ENCODE measurements at regions not wholly inside any gene's neighbourhood (a gene's known extent, or its start where the extent isn't known, plus 50 kb on each side); places are given as distances from the start of the nearest gene placed in this dataset.

- TF ChIP-seq, protein P1, sequence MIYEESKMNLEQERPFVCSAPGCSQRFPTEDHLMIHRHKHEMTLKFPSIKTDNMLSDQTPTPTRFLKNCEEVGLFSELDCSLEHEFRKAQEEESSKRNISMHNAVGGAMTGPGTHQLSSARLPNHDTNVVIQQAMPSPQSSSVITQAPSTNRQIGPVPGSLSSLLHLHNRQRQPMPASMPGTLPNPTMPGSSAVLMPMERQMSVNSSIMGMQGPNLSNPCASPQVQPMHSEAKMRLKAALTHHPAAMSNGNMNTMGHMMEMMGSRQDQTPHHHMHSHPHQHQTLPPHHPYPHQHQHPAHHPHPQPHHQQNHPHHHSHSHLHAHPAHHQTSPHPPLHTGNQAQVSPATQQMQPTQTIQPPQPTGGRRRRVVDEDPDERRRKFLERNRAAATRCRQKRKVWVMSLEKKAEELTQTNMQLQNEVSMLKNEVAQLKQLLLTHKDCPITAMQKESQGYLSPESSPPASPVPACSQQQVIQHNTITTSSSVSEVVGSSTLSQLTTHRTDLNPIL (CRISPR knock-in tag; IDR thresholded peaks at IDR 0.05; ENCODE audit: low read depth), result no peak
- TF ChIP-seq ZFP3 (CRISPR knock-in tag; IDR thresholded peaks at IDR 0.05) (no peak), PPARA (CRISPR knock-in tag; IDR thresholded peaks at IDR 0.05; ENCODE audit: borderline replicate concordance) (no peak)
Measured at GRCh38 chr5:124549891-124550436, 196.5 kb downstream of the ZNF608 start.
